IPS-NIHi11 (cell line): ENCODE measurements at regions not wholly inside any gene's neighbourhood (a gene's known extent, or its start where the extent isn't known, plus 50 kb on each side); places are given as distances from the start of the nearest gene placed in this dataset.

Source experiments
- DNase-seq: peaks from one replicate; pipeline ENCODE4 v3.0.0; 2012; ENCODE audit warnings: mixed read lengths, low spot score

DNA sequence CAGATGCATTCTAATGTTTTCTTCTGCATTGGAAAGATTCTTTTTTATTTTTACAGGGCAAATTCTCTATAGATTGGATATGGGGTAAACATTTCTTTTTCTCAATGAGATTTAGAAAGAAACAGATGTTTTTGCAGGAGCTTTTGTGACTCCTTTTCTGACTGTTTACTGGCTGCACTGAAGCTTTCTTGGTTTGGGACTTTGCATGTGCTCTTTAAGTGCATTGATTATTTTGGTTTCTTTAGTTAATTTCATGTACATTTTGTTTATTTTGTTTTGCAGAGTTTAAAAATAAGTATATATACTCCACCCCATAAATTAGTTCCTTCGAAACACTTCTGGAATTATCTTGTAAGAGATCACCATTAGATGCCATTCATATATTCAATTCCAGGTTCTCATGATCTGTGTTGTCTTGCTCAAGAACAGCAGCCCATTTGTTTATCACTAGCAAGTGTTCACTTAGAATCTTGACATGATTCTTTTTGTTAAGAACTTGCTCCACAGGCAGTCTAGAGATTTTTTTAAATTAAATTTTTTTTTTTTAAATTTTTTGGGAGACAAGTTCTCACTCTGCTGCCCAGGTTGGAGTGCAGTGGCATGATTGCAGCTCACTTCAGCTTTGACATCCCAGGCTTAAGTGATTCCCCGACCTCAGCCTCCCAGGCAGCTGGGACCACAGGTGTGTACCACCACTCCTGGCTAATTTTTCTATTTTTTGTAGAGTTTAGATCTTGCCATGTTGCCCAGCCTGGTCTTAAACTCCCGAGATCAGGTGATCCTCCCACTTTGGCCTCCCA lies 233.7 kb downstream of the MYCN start:
- DNase-seq: no peak

DNA sequence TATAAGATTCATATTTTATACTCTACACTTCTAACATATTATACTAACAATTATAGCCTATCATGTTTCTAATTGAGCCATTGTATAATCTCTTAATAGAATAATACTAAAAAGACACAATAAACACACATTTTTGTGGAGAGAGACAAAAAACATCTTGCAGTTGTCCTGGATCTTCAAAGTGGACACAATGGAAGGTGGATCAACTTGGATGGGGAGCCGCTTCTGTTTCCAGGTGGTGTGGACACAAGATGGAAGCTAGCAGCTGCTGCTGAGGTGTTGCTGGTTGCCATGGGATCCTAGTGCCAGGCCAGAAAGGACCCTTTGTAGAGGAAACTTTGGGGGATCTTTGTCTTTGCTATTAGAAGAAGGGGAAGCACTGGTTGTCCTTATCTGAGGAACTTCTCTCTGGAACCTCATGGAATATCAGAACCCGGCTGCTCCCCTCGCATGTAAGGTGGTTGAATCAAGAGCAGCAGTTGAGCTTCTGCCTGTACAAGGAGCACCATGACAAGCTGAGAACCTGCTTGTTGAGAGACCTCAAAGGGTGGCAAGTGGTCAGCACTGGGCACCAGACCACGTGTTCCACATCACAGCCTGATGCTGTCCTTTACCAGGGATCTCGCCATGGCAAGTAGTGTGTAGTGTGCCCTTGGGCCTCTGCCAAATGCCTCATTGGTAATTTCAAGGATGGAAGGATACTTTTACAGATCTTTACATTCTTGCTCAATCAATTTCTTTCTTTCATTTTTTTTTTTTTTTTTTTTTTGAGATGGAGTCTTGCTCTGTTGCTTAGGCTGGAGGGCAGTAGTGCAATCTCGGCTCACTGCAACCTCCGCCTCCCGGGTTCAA lies 232.2 kb downstream of the MYCN start:
- no peak for DNase-seq

DNA sequence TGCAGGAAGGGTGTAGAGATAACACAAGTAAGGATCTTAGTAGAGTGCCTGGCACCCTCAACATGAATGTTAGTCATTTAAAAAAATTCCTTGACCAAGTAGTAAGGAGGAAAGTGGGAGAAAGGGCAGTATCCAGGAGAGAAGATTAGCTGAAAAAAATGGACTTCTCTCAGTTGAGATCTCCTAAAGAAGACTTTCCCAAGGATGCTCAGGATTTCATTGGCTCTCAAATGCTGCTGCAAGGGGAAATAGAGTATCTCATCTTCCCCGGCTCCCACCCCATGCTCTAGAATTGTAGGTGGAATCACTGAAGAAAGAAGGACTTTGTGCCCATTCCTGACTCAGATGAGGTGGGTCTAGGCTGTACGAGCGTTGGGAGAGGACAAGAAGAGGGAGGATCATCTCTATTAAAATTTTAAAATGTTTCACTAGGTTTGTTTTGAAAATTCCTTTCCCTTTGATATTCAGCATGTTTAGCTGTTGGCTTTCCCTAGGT lies 231.1 kb downstream of the MYCN start:
- no peak for DNase-seq

DNA sequence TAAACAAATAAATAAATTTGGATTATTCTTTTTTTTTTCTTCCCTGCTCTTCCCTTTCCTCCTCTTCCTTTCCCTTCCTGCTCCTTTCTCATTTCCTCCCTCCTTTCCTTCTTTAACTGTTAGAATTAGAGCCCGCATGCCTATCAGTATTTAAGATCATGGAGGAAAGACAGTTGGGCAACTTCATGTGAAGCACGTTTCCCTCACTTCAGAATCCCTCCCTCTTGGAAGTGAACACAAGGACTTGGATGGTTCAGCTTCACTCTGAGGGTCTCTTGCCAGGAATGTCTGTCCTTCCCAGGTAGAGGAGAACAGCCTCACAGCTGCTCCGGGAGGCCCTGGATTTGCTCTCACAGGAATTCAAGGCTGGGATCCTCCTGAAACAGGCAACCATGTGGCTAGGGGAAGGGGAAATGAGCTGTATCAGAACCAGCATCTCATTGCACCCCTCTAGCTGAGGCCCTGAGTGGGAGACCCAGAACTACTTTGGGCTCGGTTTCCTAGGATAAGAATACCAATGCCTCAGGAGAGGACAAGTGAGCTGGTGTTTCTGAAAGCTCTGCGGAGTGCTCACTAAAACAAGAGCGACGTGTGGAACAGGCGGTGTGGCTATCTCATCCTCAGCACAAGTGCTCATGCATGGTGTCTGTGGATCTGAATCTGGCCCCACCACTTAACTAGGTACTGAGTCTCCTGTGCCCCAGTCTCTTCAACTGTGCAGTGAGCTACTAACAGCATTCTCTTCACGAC lies 230.5 kb downstream of the MYCN start:
- DNase-seq: no peak

DNA sequence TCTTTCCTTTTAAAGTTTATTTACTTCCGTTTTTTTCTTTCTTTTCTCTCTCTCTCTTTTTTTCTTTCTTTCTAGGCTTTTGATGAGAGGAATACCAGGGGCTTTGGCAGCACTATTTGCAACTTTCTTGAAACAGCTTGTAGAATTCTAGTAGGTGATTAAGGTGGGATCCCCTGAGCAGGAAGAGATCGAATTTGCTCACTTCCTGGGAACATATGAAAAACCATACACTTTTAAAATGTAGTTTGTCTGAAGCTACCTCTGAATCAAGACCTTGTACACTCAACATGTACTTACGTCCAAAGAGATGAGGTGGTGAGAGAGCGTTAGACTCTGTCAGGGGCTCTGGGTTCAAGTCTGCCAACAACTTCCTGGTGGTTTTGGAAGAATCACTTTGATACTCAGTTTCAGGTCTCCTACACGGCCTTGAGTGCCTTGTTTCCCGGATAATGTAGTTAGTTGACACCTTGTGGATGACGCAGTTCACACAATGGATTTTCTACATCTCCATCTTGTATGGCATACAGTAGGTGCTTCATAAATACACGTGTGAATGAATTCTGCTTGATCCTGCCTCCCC lies 229.1 kb downstream of the MYCN start:
- no peak for DNase-seq

DNA sequence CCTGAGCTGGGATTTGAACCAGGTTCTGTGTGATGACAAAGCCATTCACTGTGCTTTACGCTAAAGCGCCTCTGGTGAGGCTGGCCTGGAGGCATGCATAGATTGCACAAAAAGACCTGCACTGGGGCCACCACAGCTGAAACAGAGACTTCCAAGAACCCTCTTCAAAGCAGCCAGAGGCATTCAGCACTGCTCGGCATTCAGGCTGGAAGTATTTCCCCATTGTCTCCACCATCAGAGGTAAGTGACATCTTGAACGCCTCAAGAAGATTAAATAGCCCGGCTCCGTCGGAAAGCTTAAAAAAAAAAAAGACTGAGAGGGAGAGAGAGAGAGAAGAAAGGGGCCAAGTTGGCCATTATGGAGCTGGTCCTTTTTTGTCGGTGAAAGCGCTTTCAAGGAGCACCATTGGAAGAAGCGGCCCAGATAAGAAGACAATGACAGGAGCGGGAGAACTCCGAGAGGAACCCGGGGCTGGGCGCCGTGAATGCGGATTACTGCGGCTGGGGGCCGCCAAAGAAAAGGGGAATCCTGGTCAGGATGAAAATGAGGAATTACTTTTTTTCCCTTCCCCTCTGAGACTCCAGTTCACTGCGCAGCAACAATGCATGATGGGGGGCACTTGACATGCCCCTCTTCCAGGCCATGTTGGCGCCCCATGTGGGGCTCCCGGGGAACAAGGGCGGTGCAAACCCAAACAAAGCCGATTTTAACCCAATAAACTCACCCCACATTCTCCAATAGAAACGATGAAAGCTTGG lies 228.3 kb downstream of the MYCN start:
- DNase-seq: no peak

DNA sequence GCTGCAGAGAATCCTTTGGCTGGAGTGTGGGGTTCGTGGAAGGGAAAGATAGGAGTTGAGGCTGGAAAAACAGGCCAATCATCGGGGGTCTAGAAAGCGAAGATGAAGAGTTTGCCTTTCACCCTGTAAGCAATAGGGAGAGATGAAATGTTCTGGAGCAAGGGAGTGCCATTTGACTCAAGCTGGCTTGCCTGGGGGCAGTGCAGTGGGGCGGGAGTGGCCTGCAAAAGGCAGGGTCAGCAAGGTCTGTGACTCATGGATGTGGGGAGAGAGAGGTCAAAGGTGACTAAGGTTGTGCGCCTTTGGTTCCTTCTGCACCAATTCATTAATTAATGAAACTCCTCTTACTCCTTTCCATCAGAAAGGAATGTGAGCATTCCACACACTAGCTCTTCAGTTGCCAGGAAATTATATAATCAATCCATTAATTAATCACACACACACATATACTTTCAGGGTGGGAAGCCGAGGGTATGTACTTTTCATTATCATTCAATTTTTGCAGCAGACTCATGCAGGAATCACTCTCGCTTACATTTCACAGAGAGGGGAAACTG lies 227.6 kb downstream of the MYCN start:
- no peak for DNase-seq

DNA sequence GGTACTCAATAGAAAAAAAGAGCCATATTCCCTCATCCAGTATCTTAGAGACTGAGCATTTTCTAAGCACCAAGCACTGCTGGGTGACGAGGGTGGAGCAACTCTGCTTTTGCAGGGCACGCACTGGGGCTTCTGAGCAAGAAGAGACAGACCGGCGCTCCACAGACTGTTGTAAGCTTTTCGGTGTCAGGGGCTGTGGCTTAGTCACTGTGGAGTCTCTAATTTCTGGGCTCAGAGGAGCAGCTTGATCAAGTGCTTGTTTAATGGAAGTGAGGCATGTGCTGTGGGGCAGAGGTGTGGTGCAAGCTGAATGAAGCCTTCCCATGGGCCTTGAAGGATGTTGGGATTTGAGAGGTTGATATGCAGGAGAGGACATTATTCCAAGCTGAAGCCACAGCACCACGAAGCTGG lies 227.1 kb downstream of the MYCN start:
- DNase-seq: no peak

DNA sequence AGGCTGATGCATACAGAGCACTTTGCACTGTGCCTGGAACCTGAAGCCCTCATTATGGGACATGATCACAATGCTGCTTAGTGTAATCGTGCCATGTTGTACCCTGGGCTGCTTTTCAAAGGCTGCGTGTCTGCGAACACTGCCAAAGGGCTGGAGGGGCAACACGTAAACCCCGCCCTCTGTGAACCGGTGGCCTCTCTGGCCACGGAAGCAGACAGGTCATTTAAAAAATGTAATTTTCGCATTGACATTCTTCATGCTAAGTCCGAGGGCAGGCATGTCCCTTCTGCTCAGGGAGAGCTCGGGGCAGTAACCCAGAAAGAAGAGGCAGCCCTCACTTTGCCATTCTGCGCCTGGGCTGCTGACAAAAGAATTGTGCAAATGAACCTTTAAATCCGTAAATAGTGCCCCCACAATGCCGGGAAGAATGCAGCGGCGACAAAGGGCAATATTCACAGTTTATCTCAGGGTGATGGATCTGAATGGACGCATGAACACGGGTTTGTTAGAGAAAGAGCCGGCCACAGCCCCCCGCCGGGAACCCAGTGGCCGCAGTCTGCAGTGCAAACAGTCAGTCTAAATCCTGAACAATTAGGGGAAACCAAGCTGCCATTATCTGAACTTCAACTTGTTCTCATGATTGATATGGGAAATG lies 226.1 kb downstream of the MYCN start:
- peak; percentile 45 for DNase-seq

DNA sequence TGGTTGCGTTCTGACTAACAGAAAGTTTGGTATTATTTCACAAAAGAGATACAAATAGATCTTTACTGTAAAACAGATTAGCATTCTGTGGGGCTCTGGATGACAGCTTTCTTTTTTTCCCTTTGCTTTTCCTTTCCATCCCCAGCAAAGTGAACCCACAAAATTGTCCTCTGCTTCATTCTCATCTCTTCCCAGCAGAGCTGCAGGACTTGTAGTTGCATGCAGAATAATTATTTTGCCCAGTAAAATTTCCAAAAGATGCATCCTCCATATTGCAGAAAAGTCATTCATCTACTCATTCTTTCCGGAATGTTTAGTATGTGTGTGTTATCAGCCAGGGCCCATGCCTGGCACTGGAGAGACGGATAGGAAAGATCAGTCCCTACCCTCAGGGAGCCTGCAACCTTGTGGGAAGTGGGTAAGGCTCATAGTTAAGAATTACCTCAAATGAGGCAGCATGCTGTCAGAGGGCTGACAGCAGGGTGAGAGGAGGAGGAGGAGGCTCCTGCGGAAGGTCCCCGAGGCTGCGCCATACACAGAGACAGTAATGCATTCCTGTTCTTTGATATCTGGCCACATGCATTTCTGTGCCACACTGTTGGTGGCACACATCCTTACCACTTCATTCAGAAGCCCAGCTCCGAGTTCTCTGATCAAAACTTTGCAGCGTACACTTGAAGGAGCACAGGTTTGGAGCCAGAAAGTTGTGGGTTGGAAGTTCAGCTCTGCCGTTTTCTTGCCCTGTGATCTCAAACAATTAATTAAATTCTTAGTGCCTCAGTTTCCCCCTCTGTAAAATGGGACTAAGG lies 225.4 kb downstream of the MYCN start:
- no peak for DNase-seq

DNA sequence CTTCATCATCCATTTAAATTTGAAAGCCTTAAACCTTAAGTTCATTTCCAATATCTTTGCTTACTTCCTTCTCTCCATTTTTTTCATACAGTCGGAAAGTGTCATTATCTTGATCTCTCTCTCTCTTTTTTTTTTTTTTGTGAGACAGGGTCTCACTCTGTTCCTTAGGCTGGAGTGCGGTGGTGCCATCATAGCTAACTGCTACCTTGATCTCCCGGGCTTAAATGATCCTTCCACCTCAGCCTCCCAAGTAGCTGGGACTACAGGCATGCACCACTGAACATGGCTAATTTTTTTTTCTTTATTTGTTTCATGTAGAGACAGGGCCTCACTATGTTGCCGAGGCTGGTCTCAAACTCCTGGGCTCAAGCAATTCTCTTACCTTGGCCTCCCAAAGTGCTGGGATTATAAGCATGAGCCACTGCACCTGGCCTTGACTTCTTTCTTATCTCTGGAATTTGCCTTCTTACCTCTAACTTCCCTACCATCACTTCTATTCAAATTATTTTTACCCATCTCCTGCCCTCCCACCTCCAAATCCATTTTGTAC lies 222.2 kb downstream of the MYCN start:
- DNase-seq: no peak

DNA sequence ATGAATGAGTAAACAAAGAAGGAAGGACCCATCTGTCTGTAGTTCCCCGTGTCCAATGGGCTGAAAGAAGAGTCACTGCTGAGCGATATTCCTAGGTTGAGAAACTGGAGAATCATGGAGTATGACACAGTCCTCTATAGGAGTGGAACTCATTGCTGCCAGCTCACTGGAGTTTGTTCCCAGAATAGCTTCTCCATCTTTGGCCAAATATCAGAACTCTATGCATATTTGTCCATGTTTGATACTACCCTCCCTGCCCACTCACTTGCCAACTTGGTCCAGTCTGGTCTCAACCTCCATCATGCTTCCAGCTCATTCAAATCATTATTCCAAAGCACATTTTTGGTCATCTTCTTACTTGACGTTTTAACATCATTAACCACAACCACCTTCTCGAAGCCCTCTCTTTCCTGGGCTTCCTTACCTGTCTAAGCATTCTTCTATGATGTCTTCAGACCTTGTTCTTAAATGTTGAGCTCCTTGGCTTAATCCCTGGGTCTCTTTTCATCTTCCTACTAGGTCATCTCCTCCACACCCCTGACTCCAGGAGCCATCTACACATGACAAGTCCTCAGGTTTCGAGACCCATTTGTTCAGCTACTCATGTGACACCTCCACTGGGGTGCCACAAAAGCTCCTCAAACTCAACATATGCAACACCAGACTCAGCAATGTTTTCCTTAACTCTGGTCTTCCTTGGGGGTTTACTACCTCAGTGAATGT lies 221.6 kb downstream of the MYCN start:
- no peak for DNase-seq

DNA sequence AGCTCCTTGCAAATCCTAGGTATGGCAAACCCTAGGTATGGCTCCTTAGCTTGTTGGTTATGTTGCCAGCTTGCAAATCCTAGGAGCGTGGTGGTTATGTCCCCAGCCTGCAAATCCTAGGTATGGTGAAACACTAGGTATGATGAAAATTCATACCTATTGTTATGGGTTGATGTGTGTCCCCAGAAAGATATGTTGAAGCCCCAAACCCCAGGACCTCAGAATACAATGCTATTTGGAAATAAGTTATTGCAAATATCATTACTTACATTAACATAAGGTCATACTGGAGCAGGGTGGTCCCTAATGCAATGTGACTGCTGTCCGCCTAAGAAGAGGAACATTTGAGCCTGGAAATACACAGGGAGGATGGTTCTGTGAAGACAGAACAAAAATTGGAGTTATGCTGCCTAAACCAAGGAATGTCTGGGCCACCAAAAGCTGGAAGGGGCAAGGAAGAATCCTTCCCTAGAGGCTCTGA lies 220.8 kb downstream of the MYCN start:
- DNase-seq: no peak

DNA sequence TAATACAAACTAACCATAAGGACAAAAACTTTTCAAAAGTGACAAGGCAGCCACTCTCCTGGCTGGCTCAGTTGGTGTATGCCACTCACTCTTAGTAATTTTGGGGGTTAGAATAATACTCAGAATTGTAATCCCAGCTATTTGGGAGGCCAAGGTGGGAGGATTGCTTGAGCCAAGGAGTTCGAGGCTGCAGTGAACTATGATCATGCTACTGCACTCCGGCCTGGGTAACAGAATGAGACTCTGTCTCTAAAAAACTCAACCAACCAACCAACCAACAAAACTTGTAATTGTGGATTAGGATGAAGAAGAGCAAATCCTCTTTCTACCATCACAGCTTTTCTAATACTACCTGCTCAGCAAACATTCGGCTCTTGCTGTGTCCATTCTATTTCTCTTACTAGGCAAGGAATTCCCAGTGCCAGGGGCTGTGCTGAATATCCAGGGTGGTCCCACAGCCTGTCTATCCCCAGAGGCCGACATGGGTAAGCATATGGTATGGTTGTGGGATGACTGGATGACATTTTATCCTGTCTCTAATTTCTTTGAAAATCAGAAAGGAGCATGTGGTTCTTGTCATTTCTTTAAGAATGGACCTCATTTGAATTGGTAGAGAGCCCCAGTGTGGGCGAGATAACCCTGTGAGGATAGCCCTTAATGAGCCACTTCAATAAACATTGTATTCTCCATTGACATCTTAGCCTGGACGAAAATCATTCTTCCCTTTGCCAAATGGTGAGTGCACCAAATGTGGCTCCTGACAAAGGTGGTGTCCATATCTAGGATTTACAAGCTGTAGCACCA lies 220.1 kb downstream of the MYCN start:
- DNase-seq: no peak

DNA sequence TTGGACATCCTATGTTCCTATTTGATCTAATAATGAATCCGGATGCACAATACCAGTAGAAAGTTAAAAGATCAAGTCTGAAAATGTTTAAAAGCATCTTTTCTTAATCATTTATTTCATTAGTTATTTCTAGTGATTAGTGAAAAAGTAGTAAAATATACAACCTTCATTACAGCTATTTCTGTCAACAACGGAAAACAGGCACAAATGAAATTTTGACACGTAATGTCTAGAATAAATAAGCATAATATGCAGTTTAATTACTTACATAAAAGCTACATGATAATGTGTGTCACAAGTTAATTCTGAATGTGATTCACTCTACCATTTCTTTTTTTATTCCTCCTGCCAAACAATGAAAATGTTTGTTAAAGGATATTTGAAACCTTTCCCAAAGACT lies 216.1 kb downstream of the MYCN start:
- no peak for DNase-seq

DNA sequence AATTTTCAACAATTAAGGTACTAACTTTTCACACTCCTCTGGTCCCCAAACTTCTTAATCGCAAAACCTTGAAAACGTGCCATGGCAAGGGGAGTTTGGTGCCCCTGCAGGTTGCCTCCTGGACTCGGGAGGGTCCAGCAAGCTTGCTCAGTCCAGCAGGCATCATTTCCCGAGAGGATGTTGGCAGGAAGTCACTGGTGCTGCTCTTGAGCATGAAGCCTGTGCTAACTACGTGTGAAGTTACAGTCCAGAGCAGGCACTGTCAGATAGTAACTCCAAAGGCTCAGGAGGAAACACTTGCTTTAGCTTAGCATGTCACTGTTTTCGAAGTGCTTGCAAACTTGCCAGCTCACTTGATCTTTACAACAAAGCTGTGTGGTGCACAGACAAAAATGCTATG lies 215.4 kb downstream of the MYCN start:
- DNase-seq: no peak

DNA sequence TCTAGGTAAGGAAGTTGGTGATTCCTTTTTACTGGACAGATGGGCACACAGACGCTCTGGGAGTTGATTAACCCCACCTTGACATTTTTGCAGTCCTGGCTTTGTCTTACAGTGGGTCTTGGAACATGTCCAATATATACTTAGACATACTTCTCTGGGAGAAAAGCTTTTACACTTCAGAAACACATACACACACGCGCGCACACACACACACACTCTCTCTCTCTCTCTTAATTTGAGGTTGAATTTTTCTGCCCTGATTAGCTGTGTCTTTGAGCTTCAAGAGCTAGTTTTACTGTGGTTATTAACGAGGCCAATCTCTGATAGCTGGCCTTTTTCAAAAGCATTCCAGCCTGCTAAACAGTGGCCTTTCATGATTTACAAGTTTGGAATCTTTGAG lies 215.0 kb downstream of the MYCN start:
- no peak for DNase-seq
